Mucosa of rectum (tissue), 2 donors: ENCODE measurements at regions not wholly inside any gene's neighbourhood (a gene's known extent, or its start where the extent isn't known, plus 50 kb on each side); places are given as distances from the start of the nearest gene placed in this dataset.
A peak's percentile ranks its signal among the peaks of the same experiment; 100 is the strongest.

Experiments used
- H3K27ac ChIP-seq, 2 donors: one replicate each; pipeline ENCODE4 v1.7.0; 2013; ENCODE audit warnings: inconsistent platforms in 2 of 2, low read depth in 2 of 2, low read length in 2 of 2
- H3K27me3 ChIP-seq, 2 donors: one replicate each; pipeline ENCODE4 v1.7.0; 2013; ENCODE audit warnings: low read length in 2 of 2; ENCODE audit not compliant: control insufficient read depth in 2 of 2, insufficient read depth in 2 of 2
- H3K36me3 ChIP-seq, 2 donors: one replicate each; pipeline ENCODE4 v1.7.0; 2013; ENCODE audit warnings: low read length in 2 of 2; ENCODE audit not compliant: control insufficient read depth in 2 of 2, insufficient read depth in 2 of 2
- H3K4me1 ChIP-seq, 2 donors: one replicate each; pipeline ENCODE4 v1.7.0; 2013; ENCODE audit warnings: low read length in 2 of 2, mild to moderate bottlenecking in 1 of 2; ENCODE audit not compliant: control insufficient read depth in 2 of 2, insufficient read depth in 2 of 2
- H3K4me3 ChIP-seq, 2 donors: one replicate each; pipeline ENCODE4 v1.7.0; 2013; ENCODE audit warnings: low read length in 2 of 2
- H3K9ac ChIP-seq, 2 donors: one replicate each; pipeline ENCODE4 v1.7.0; 2013; ENCODE audit warnings: low read length in 2 of 2, low read depth in 1 of 2, mild to moderate bottlenecking in 1 of 2
- H3K9me3 ChIP-seq, 2 donors: one replicate each; pipeline ENCODE4 v1.7.0; 2013; ENCODE audit warnings: low read length in 2 of 2; ENCODE audit not compliant: control insufficient read depth in 2 of 2
- donor health status: healthy.
- donor health status: Normal muscosa, but diverticular disease.

- Histone ChIP-seq H3K4me1 (peaks cover 4 to 10% of the 10 kb centered on the region in 2 donors), H3K4me3 (peak overlapping the region; percentile 68 to 78), H3K9me3 (no peaks in the 10 kb centered on the region), H3K27ac (peak overlapping the region; percentile 18 to 56), H3K27me3 (peaks cover 0 to 6% of the 10 kb centered on the region in 2 donors), H3K9ac (peak overlapping the region; percentile 44 to 46), H3K36me3 (no peaks in the 10 kb centered on the region)
Measured at GRCh38 chr13:23980160-23980551, 82.9 kb upstream of the C1QTNF9B start.

GRCh38 chr13:23983671-23984070, 86.4 kb upstream of the C1QTNF9B start:
- H3K4me1 ChIP-seq, result peaks cover 6 to 10% of the 10 kb centered on the region in 2 donors
- no peak overlapping the region for H3K4me3 ChIP-seq
- no peak overlapping the region for H3K9ac ChIP-seq
- peaks cover 0 to 6% of the 10 kb centered on the region in 2 donors for H3K27me3 ChIP-seq
- H3K9me3 ChIP-seq, result no peaks in the 10 kb centered on the region
- H3K36me3 ChIP-seq, result no peaks in the 10 kb centered on the region
- no peak overlapping the region for H3K27ac ChIP-seq

- no peaks in the 10 kb centered on the region for H3K36me3 ChIP-seq
Measured at GRCh38 chr13:23984546-23984945, 87.2 kb upstream of the C1QTNF9B start.

GRCh38 chr13:23985060-23985459, 87.8 kb upstream of the C1QTNF9B start:
- no peak overlapping the region for H3K27ac ChIP-seq
- peak overlapping the region in 1 of 2 donors; percentile 16 for H3K4me3 ChIP-seq

More at GRCh38 chr13:23984546-23984945, 87.2 kb upstream of the C1QTNF9B start:
- Histone ChIP-seq H3K4me3 (peak overlapping the region in 1 of 2 donors; percentile 16), H3K27me3 (peaks cover 0 to 4% of the 10 kb centered on the region in 2 donors), H3K27ac (no peak overlapping the region), H3K9me3 (no peaks in the 10 kb centered on the region), H3K9ac (no peak overlapping the region), H3K4me1 (peaks cover 6 to 8% of the 10 kb centered on the region in 2 donors)

GRCh38 chr13:23985839-23986238, 88.5 kb upstream of the C1QTNF9B start:
- H3K36me3 ChIP-seq, result no peaks in the 10 kb centered on the region
- H3K9ac ChIP-seq, result no peak overlapping the region
- no peaks in the 10 kb centered on the region for H3K27me3 ChIP-seq
- no peak overlapping the region for H3K27ac ChIP-seq
- no peak overlapping the region for H3K4me3 ChIP-seq
- H3K9me3 ChIP-seq, result no peaks in the 10 kb centered on the region
- peaks cover 3 to 19% of the 10 kb centered on the region in 2 donors for H3K4me1 ChIP-seq

More at GRCh38 chr13:23985060-23985459, 87.8 kb upstream of the C1QTNF9B start:
- no peak overlapping the region for H3K9ac ChIP-seq
- H3K27me3 ChIP-seq, result no peaks in the 10 kb centered on the region
- H3K36me3 ChIP-seq, result no peaks in the 10 kb centered on the region
- H3K9me3 ChIP-seq, result no peaks in the 10 kb centered on the region
- peaks cover 4 to 11% of the 10 kb centered on the region in 2 donors for H3K4me1 ChIP-seq

- Histone ChIP-seq H3K27me3 (no peaks in the 10 kb centered on the region), H3K9ac (no peak overlapping the region), H3K27ac (no peak overlapping the region), H3K36me3 (no peaks in the 10 kb centered on the region), H3K4me1 (peaks cover 7 to 23% of the 10 kb centered on the region in 2 donors), H3K4me3 (no peak overlapping the region), H3K9me3 (no peaks in the 10 kb centered on the region)
Measured at GRCh38 chr13:23986619-23987018, 89.3 kb upstream of the C1QTNF9B start.

- Histone ChIP-seq H3K4me1 (peaks cover 7 to 23% of the 10 kb centered on the region in 2 donors), H3K36me3 (no peaks in the 10 kb centered on the region), H3K9ac (no peak overlapping the region), H3K27ac (no peak overlapping the region), H3K9me3 (no peaks in the 10 kb centered on the region), H3K4me3 (no peak overlapping the region), H3K27me3 (no peaks in the 10 kb centered on the region)
Measured at GRCh38 chr13:23987331-23987894, 90.1 kb upstream of the C1QTNF9B start.

- H3K4me1 ChIP-seq, result peaks cover 7 to 23% of the 10 kb centered on the region in 2 donors
- no peak overlapping the region for H3K4me3 ChIP-seq
- no peaks in the 10 kb centered on the region for H3K36me3 ChIP-seq
- H3K9me3 ChIP-seq, result no peaks in the 10 kb centered on the region
- H3K27ac ChIP-seq, result no peak overlapping the region
- H3K9ac ChIP-seq, result no peak overlapping the region
- H3K27me3 ChIP-seq, result peaks cover 0 to 2% of the 10 kb centered on the region in 2 donors
Measured at GRCh38 chr13:23988546-23989122, 91.3 kb upstream of the C1QTNF9B start.

- Histone ChIP-seq H3K9ac (no peak overlapping the region), H3K9me3 (no peaks in the 10 kb centered on the region), H3K27me3 (peaks cover 0 to 2% of the 10 kb centered on the region in 2 donors), H3K4me1 (peaks cover 5 to 17% of the 10 kb centered on the region in 2 donors), H3K4me3 (no peak overlapping the region), H3K36me3 (no peaks in the 10 kb centered on the region), H3K27ac (no peak overlapping the region)
Measured at GRCh38 chr13:23990455-23990854, 93.2 kb upstream of the C1QTNF9B start.

GRCh38 chr13:23991119-23991518, 93.8 kb upstream of the C1QTNF9B start:
- Histone ChIP-seq H3K4me3 (no peak overlapping the region), H3K27me3 (peaks cover 0 to 2% of the 10 kb centered on the region in 2 donors), H3K9me3 (no peaks in the 10 kb centered on the region), H3K4me1 (peaks cover 5 to 17% of the 10 kb centered on the region in 2 donors), H3K36me3 (no peaks in the 10 kb centered on the region), H3K27ac (no peak overlapping the region), H3K9ac (no peak overlapping the region)
